Heart right ventricle (tissue), 16 donors: ENCODE measurements at regions not wholly inside any gene's neighbourhood (a gene's known extent, or its start where the extent isn't known, plus 50 kb on each side); places are given as distances from the start of the nearest gene placed in this dataset.

Source experiments
- ATAC-seq, 8 donors: fragments of 200-7000 bp; cut with Tn5 transposase; one replicate each; pipeline ENCODE4 v1.9.1; 2020; ENCODE audit warnings: mild to moderate bottlenecking in 8 of 8, moderate library complexity in 8 of 8, moderate number of reproducible peaks in 1 of 8
- DNase-seq, 2 donors: peaks; one replicate each; pipeline ENCODE4 v3.0.0-alpha.2; 2020
- H3K27ac ChIP-seq, 10 donors: fragments of 200-600 bp; sonication (generic) in 2 of 10; one replicate each; pipeline versions ENCODE4 v1.5.0 to v1.8.0; 2020 to 2022; ENCODE audit warnings: mild to moderate bottlenecking in 3 of 10
- H3K27me3 ChIP-seq, 7 donors: fragments of 200-600 bp; one replicate each; pipeline ENCODE4 v1.8.0; 2021 to 2022; ENCODE audit warnings: mild to moderate bottlenecking in 2 of 7
- H3K36me3 ChIP-seq, 9 donors: fragments of 200-600 bp; sonication (generic) in 1 of 9; one replicate each; pipeline versions ENCODE4 v1.5.0 to v1.8.0; 2020 to 2022; ENCODE audit warnings: mild to moderate bottlenecking in 2 of 9
- H3K4me1 ChIP-seq, 9 donors: fragments of 200-600 bp; sonication (generic) in 1 of 9; one replicate each; pipeline versions ENCODE4 v1.5.0 to v1.8.0; 2020 to 2022; ENCODE audit warnings: mild to moderate bottlenecking in 4 of 9
- H3K4me3 ChIP-seq, 10 donors: fragments of 200-600 bp; sonication (generic) in 2 of 10; one replicate each; pipeline versions ENCODE4 v1.5.0 to v1.8.0; 2020 to 2022; ENCODE audit warnings: mild to moderate bottlenecking in 7 of 10, moderate library complexity in 2 of 10
- H3K9me3 ChIP-seq, 11 donors: fragments of 200-600 bp in 10 of 11; sonication (generic) in 2 of 11; one replicate each; pipeline versions ENCODE4 v1.5.0 to v1.8.0; 2013 to 2022; ENCODE audit warnings: mild to moderate bottlenecking in 2 of 11, control low read depth in 1 of 11, moderate library complexity in 1 of 11
- CTCF ChIP-seq, 9 donors: fragments of 200-600 bp; sonication (generic) in 2 of 9; IDR thresholded peaks; one replicate each; pipeline versions ENCODE4 v1.5.0 to v1.8.0; 2021 to 2022; ENCODE audit warnings: antibody characterized with exemption in 9 of 9, mild to moderate bottlenecking in 5 of 9, moderate library complexity in 1 of 9
- WGBS, 2 donors: extraction: QIAGEN DNeasy Blood & Tissue Kit; methylation state at CpG; one replicate each; pipeline ENCODE4 v1.1.7; 2013; ENCODE audit warnings: inconsistent platforms in 1 of 2; 5-methylcytosine and 5-hydroxymethylcytosine counted together
- intact Hi-C, 10 donors: fragments of 100-400 bp; cut with DNase I; formaldehyde crosslinking; loops; one replicate each; pipeline versions ENCODE4 v1.11.1 to v1.14.2; 2022
- donor health status: Arrhythmogenic right ventricular cardiomyopathy.
- donor health status: ischemic (EF 13 %, LVEDD 7.1; RV severe dilation, severe dysfunction).
- donor health status: healthy with polysubstance abuse.
- donor health status: DM: no; HTN: yes; CAD: no.
- donor health status: DM: no; HTN: no; CAD: no.
- donor health status: ischemic (EF 25% LVEDD 6.9; RV normal size, moderate dysfunction).
- donor health status: ischemic (EF 25% LVEDD 5.7; RV mildly dilated, moderate dysfunction).
- donor health status: healthy.
- donor health status: DM: yes; HTN: yes; CAD: no.
- donor health status: Ischemic cardiomyopathy.
- donor health status: ischemic (EF 35%, LVEDD 5.7; RV mildly dilated, moderate dysfunction).
- donor health status: nonischemic (EF 11% LVEDD 7.7; RV severe dilation, severe dysfunction).
- donor health status: DM: yes; HTN: yes; CAD: no.
- donor health status: PGD.
- donor health status: ischemic (EF 29% LVEDD 5.4; RV normal size, mild dysfunction).
- donor health status: nonischemic (EF 23%, LVEDD 6.1; RV moderate dilation, normal function).

- no peak for DNase-seq
- peaks cover 0 to 15% (median 5%) of the 10 kb centered on the region in 9 donors for H3K4me1 ChIP-seq
- no peak for TF ChIP-seq CTCF (IDR thresholded peaks at IDR 0.05)
- H3K4me3 ChIP-seq = no peak overlapping the region
- no peak overlapping the region for H3K27ac ChIP-seq
- H3K36me3 ChIP-seq = no peaks in the 10 kb centered on the region
- WGBS, 2 donors = 94% methylated on average over 3 of the region's 3 CpGs
- no peak for ATAC-seq
- intact Hi-C loops = no loop called here
- no peaks in the 10 kb centered on the region for H3K27me3 ChIP-seq
- H3K9me3 ChIP-seq = peaks cover 0 to 7% (median 0%) of the 10 kb centered on the region in 11 donors
Measured at GRCh38 chr2:188851826-188852225, 122.3 kb upstream of the COL3A1 start.

GRCh38 chr2:188852772-188853171, 121.4 kb upstream of the COL3A1 start:
- Histone ChIP-seq H3K4me1 (peaks cover 0 to 15% (median 5%) of the 10 kb centered on the region in 9 donors), H3K27ac (peak overlapping the region in 2 of 10 donors; percentile 13 to 22), H3K27me3 (no peaks in the 10 kb centered on the region), H3K9me3 (peaks cover 0 to 4% (median 0%) of the 10 kb centered on the region in 11 donors), H3K36me3 (no peaks in the 10 kb centered on the region), H3K4me3 (no peak overlapping the region)
- 67 to 73% methylated on average over 2 of the region's 2 CpGs for WGBS, 2 donors
- no peak for TF ChIP-seq CTCF (IDR thresholded peaks at IDR 0.05)
- intact Hi-C loops = no loop called here
- DNase-seq (no peak), ATAC-seq (no peak)

- WGBS, 2 donors = 57 to 61% methylated on average over 2 of the region's 2 CpGs
- H3K27ac ChIP-seq = peak overlapping the region in 2 of 10 donors; percentile 13 to 22
- peaks cover 0 to 13% (median 1%) of the 10 kb centered on the region in 9 donors for H3K4me1 ChIP-seq
- intact Hi-C loops = no loop called here
- ATAC-seq (no peak), DNase-seq (no peak)
- peaks cover 0 to 4% (median 0%) of the 10 kb centered on the region in 11 donors for H3K9me3 ChIP-seq
- H3K36me3 ChIP-seq = no peaks in the 10 kb centered on the region
- no peaks in the 10 kb centered on the region for H3K27me3 ChIP-seq
- no peak for TF ChIP-seq CTCF (IDR thresholded peaks at IDR 0.05)
- no peak overlapping the region for H3K4me3 ChIP-seq
Measured at GRCh38 chr2:188853307-188853706, 120.9 kb upstream of the COL3A1 start.

DNA sequence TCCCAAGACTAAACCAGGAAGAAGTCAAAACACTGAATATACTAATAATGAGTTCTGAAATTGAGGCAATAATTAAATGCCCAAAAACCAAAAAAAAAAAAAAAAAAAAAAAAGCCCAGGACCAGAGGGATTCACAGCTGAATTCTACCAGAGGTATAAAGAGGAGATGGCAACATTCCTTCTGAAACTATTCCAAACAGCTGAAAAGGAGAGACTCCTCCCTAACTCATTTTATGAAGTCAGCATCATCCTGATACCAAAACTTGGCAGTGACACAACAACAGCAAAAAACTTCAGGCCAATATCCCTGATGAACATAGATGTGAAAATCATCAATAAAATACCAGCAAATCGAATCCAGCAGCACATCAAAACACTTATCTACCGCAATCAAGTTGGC, 108.5 kb upstream of the COL3A1 start:
- H3K27ac ChIP-seq = no peak overlapping the region
- H3K27me3 ChIP-seq = no peaks in the 10 kb centered on the region
- peaks cover 0 to 42% (median 5%) of the 10 kb centered on the region in 11 donors for H3K9me3 ChIP-seq
- H3K36me3 ChIP-seq = no peaks in the 10 kb centered on the region
- intact Hi-C loops = no loop called here
- ATAC-seq = no peak
- no peak overlapping the region for H3K4me3 ChIP-seq
- WGBS, 2 donors = 83 to 85% methylated on average over 2 of the region's 2 CpGs
- TF ChIP-seq CTCF (IDR thresholded peaks at IDR 0.05) = no peak
- no peak for DNase-seq
- peaks cover 0 to 10% (median 0%) of the 10 kb centered on the region in 9 donors for H3K4me1 ChIP-seq
